SU-DHL-6 (cell line): ENCODE measurements at regions not wholly inside any gene's neighbourhood (a gene's known extent, or its start where the extent isn't known, plus 50 kb on each side); places are given as distances from the start of the nearest gene placed in this dataset.

Experiments
- H2AFZ ChIP-seq: fragments of 200-600 bp; sonication (generic); 2 replicates; pipeline ENCODE4 v1.6.1; 2014; ENCODE audit warnings: low read depth, mild to moderate bottlenecking, moderate library complexity, mixed read lengths, antibody characterized with exemption, low read length; ENCODE audit not compliant: severe bottlenecking
- H3F3A ChIP-seq: fragments of 200-600 bp; shearing (Covaris generic); 2 replicates; pipeline ENCODE4 v1.6.0; 2016; ENCODE audit warnings: antibody characterized with exemption, mild to moderate bottlenecking; ENCODE audit not compliant: insufficient read depth
- H3K27ac ChIP-seq: fragments of 200-600 bp; sonication (generic); 2 replicates; pipeline ENCODE4 v1.5.1; 2016; ENCODE audit warnings: low read depth, mild to moderate bottlenecking, low read length, moderate library complexity, mixed read lengths
- H3K27me3 ChIP-seq: fragments of 200-600 bp; sonication (generic), shearing (Covaris generic); 2 replicates; pipeline ENCODE4 v1.6.0; 2014; ENCODE audit warnings: mild to moderate bottlenecking, low read length
- H3K36me3 ChIP-seq: fragments of 200-600 bp; sonication (generic); 2 replicates; pipeline ENCODE4 v1.6.1; 2014; ENCODE audit warnings: mild to moderate bottlenecking, low read length, mixed read lengths
- H3K4me2 ChIP-seq: fragments of 300-600, 200-600 bp; shearing (Covaris generic), sonication (generic); 2 replicates; pipeline ENCODE4 v1.6.0; 2014; ENCODE audit warnings: low read length, low read depth, mild to moderate bottlenecking; ENCODE audit not compliant: poor library complexity, severe bottlenecking
- H3K4me3 ChIP-seq: fragments of 200-600 bp; sonication (generic); 2 replicates; pipeline ENCODE4 v1.5.1; 2014; ENCODE audit warnings: antibody characterized with exemption, low read length, mild to moderate bottlenecking, mixed read lengths; ENCODE audit not compliant: insufficient read depth, poor library complexity, severe bottlenecking
- H3K79me2 ChIP-seq: fragments of 200-600 bp; sonication (generic); 2 replicates; pipeline ENCODE4 v1.6.1; 2014; ENCODE audit warnings: mild to moderate bottlenecking, low read length, moderate library complexity; ENCODE audit not compliant: insufficient read depth
- H3K9ac ChIP-seq: fragments of 200-600 bp; sonication (generic); 2 replicates; pipeline ENCODE4 v1.7.0; 2014; ENCODE audit warnings: mild to moderate bottlenecking, low read length
- H3K9me2 ChIP-seq: fragments of 200-600 bp; sonication (generic); replicated peaks from 2 replicates; pipeline ENCODE4 v1.6.1; 2014; ENCODE audit warnings: low read length; ENCODE audit not compliant: insufficient read depth
- H3K9me3 ChIP-seq: fragments of 200-600 bp; sonication (generic); 2 replicates; pipeline ENCODE4 v1.6.1; 2014; ENCODE audit warnings: low read length, mixed read lengths; ENCODE audit not compliant: insufficient read depth
- H4K20me1 ChIP-seq: fragments of 200-600 bp; sonication (generic); 2 replicates; pipeline ENCODE4 v1.6.1; 2014; ENCODE audit warnings: low read depth, mild to moderate bottlenecking, antibody characterized with exemption, low read length, moderate library complexity, mixed read lengths
- CTCF ChIP-seq: fragments of 200-600 bp; sonication (generic); IDR thresholded peaks from one replicate; pipeline ENCODE4 v1.5.1; 2017; ENCODE audit warnings: antibody characterized with exemption, mild to moderate bottlenecking, low read length, moderate library complexity; ENCODE audit not compliant: insufficient read depth, poor library complexity, severe bottlenecking
- EZH2phosphoT487 ChIP-seq: fragments of 200-600 bp; sonication (generic), shearing (Covaris generic); conservative IDR thresholded peaks from 2 replicates; pipeline ENCODE4 v1.6.1; 2018; ENCODE audit warnings: mild to moderate bottlenecking, antibody characterized with exemption, low read length, moderate library complexity, mixed read lengths

DNA sequence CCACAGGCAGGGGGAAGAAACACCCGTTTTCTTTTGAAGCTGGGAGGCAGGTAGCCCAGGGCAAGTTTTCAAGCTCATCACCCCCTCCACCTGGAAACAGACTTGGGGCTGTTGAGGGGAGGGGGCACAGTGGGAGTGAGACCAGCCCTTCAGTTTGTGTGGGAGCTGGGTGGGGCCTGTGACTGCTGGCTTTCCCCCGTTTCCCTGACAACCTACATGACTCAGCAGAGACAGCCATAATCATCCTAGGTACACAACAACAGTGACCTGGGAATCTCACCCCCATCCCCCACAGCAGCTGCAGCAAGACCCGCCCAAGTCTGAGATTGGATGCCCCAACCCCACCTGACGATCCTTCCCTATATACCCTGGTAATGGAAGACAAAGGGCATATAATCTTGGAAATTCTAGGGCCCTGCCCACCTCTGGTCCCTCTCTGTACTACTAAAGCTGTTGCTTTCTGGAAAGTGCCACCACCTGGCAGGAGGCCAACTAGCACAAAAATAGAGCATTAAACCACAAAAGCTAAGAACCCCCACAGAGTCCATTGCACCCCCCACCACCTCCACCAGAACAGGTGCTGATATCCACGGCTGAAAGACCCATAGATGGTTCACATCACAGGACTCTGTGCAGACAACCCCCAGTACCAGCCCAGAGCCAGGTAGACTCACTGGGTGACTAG lies 422.2 kb upstream of the SGO1 start:
- Histone ChIP-seq H3K9me2 (0 out of 2 replicates have a peak, but pooled peaks cover 3% of the 10 kb centered on the region), H3K27ac (no peak overlapping the region), H3K4me3 (no peak overlapping the region), H3K79me2 (no peaks in the 10 kb centered on the region), H3K9ac (no peak overlapping the region), H2AFZ (no peak overlapping the region), H3K36me3 (no peaks in the 10 kb centered on the region), H3K4me2 (no peak overlapping the region), H3K27me3 (no peaks in the 10 kb centered on the region), H4K20me1 (no peaks in the 10 kb centered on the region; the same call in 1 of the 2 replicates), H3K9me3 (no peaks in the 10 kb centered on the region), H3F3A (no peaks in the 10 kb centered on the region)
- no peak for TF ChIP-seq CTCF
- TF ChIP-seq EZH2phosphoT487, result no peak

DNA sequence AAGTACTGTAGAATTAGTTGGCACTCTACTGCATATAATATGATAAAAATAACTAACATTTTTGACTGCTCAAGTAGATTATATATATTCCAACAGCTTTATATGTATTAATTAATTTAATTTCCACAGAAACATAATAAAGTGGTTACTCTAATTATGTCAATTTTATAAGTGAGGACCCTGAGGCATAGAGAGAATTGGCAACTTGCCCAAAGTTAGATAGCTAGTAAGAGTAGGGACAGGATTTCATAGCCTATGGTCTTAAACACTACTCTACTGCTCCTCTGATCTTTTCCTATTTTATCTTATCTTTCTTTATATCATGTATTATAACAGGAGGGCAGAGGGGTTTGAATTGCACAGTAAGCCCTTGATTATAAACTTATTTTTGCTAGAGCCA lies 418.7 kb upstream of the SGO1 start:
- H3K4me3 ChIP-seq, result no peak overlapping the region
- H3K36me3 ChIP-seq, result no peaks in the 10 kb centered on the region
- H3F3A ChIP-seq, result no peaks in the 10 kb centered on the region
- H3K27me3 ChIP-seq, result no peaks in the 10 kb centered on the region
- H3K9me2 ChIP-seq, result 0 out of 2 replicates have a peak, but pooled peaks cover 3% of the 10 kb centered on the region
- no peak overlapping the region for H3K27ac ChIP-seq
- H4K20me1 ChIP-seq, result no peaks in the 10 kb centered on the region; the same call in 1 of the 2 replicates
- H3K4me2 ChIP-seq, result no peak overlapping the region
- no peaks in the 10 kb centered on the region for H3K9me3 ChIP-seq
- H2AFZ ChIP-seq, result no peak overlapping the region
- no peaks in the 10 kb centered on the region for H3K79me2 ChIP-seq
- no peak overlapping the region for H3K9ac ChIP-seq
- no peak for TF ChIP-seq CTCF
- no peak for TF ChIP-seq EZH2phosphoT487

- Histone ChIP-seq H4K20me1 (no peaks in the 10 kb centered on the region), H3K36me3 (no peaks in the 10 kb centered on the region), H3F3A (no peaks in the 10 kb centered on the region), H3K9me3 (no peaks in the 10 kb centered on the region), H3K79me2 (no peaks in the 10 kb centered on the region), H2AFZ (no peak overlapping the region), H3K27ac (no peak overlapping the region), H3K27me3 (no peaks in the 10 kb centered on the region), H3K4me2 (no peak overlapping the region), H3K9ac (no peak overlapping the region), H3K4me3 (no peak overlapping the region), H3K9me2 (no peaks in the 10 kb centered on the region)
- TF ChIP-seq CTCF (no peak), EZH2phosphoT487 (no peak)
These were observed 403.3 kb upstream of the SGO1 start for GRCh38 chr3:20589275-20589674.
